OCI-LY7 (cell line): ENCODE measurements at regions not wholly inside any gene's neighbourhood (a gene's known extent, or its start where the extent isn't known, plus 50 kb on each side); places are given as distances from the start of the nearest gene placed in this dataset.

ENCODE experiments used
- EZH2phosphoT487 ChIP-seq: fragments of 200-600 bp; sonication (generic); IDR thresholded peaks from 2 replicates; pipeline ENCODE4 v1.6.1; 2018; ENCODE audit warnings: low read depth, borderline replicate concordance, mild to moderate bottlenecking, mixed run types, antibody characterized with exemption, low read length, moderate library complexity, mixed read lengths
- TF ChIP-seq, protein P1 (sequence below): fragments of 200-600 bp; sonication (generic); conservative IDR thresholded peaks from 2 replicates; pipeline ENCODE4 v1.5.1; 2014; ENCODE audit warnings: mild to moderate bottlenecking, antibody characterized with exemption, low read length, moderate library complexity, mixed read lengths

DNA sequence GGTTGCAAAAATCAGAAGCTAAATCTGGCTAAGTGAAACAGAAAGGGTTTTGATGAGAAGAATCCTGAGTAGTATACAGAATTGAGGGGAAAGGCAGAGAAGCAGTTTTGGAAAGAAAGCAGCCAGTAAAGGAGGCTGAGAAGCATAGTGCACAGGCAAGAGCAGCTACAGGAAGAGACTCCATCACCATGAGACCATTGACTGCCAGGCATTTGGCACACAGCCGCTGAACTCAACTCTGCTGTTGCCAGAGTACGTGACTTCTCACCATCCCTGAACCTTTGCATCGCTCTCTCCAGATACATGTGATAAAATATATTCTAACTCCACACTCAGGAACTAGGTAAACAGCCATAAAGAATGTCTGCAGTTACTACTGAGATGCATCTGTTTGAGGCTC is 128.3 kb upstream of the C1orf21 start:
- TF ChIP-seq, protein P1, sequence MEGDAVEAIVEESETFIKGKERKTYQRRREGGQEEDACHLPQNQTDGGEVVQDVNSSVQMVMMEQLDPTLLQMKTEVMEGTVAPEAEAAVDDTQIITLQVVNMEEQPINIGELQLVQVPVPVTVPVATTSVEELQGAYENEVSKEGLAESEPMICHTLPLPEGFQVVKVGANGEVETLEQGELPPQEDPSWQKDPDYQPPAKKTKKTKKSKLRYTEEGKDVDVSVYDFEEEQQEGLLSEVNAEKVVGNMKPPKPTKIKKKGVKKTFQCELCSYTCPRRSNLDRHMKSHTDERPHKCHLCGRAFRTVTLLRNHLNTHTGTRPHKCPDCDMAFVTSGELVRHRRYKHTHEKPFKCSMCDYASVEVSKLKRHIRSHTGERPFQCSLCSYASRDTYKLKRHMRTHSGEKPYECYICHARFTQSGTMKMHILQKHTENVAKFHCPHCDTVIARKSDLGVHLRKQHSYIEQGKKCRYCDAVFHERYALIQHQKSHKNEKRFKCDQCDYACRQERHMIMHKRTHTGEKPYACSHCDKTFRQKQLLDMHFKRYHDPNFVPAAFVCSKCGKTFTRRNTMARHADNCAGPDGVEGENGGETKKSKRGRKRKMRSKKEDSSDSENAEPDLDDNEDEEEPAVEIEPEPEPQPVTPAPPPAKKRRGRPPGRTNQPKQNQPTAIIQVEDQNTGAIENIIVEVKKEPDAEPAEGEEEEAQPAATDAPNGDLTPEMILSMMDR, result no peak
- no peak for TF ChIP-seq EZH2phosphoT487
